ENCODE measurements at regions not wholly inside any gene's neighbourhood (a gene's known extent, or its start where the extent isn't known, plus 50 kb on each side); places are given as distances from the start of the nearest gene placed in this dataset.

DNA sequence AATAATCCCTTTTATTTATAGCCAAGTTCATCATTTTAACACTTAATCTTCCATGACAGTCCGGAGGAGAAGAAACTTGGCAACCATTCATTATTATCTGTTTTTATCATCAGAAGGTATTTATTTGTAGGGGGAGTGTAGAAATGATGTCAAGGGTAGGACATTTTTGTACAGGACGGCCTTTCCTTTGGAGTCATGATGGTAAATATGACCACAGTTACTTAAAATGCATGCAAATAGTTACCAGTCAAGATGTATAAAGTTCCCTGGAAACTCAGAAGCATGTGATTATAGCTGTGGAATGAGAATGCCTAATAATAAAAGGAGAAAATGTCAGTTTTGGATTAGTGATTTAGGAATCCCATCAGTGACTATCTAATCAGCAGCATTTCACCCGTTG lies 183.1 kb upstream of the PRPS1L1 start:
- no peak for TF ChIP-seq POLR2AphosphoS5 (IDR thresholded peaks at IDR 0.05; ENCODE audit: low read depth, low read length)
- no peak for TF ChIP-seq REST (IDR thresholded peaks at IDR 0.05; ENCODE audit: insufficient read depth in 1 of 2, low read depth in 2 of 2, low read length in 2 of 2)
- TF ChIP-seq FOXP2 (optimal IDR thresholded peaks at IDR 0.05; ENCODE audit: borderline replicate concordance, extremely low read depth, extremely low read length, insufficient read depth), result no peak
- no peak for TF ChIP-seq TAF1 (IDR thresholded peaks at IDR 0.05; ENCODE audit: borderline replicate concordance, insufficient read depth, low read length)
- TF ChIP-seq SIN3A (IDR thresholded peaks at IDR 0.05; ENCODE audit: borderline replicate concordance, insufficient read depth, low read length), result no peak

- TF ChIP-seq TAF1 (IDR thresholded peaks at IDR 0.05; ENCODE audit: borderline replicate concordance, insufficient read depth, low read length), result no peak
- TF ChIP-seq REST (IDR thresholded peaks at IDR 0.05; ENCODE audit: insufficient read depth in 1 of 2, low read depth in 2 of 2, low read length in 2 of 2), result no peak
- TF ChIP-seq SIN3A (IDR thresholded peaks at IDR 0.05; ENCODE audit: borderline replicate concordance, insufficient read depth, low read length), result no peak
- TF ChIP-seq POLR2AphosphoS5 (IDR thresholded peaks at IDR 0.05; ENCODE audit: low read depth, low read length), result no peak
Observed at GRCh38 chr7:18212308-18212707, 184.7 kb upstream of the PRPS1L1 start.

- TF ChIP-seq TAF1 (IDR thresholded peaks at IDR 0.05; ENCODE audit: borderline replicate concordance, insufficient read depth, low read length) (no peak), POLR2AphosphoS5 (IDR thresholded peaks at IDR 0.05; ENCODE audit: low read depth, low read length) (no peak), FOXP2 (optimal IDR thresholded peaks at IDR 0.05; ENCODE audit: borderline replicate concordance, extremely low read depth, extremely low read length, insufficient read depth) (no peak), REST (IDR thresholded peaks at IDR 0.05; ENCODE audit: insufficient read depth in 1 of 2, low read depth in 2 of 2, low read length in 2 of 2) (no peak)
Observed at GRCh38 chr7:18212758-18213157, 185.1 kb upstream of the PRPS1L1 start.

DNA sequence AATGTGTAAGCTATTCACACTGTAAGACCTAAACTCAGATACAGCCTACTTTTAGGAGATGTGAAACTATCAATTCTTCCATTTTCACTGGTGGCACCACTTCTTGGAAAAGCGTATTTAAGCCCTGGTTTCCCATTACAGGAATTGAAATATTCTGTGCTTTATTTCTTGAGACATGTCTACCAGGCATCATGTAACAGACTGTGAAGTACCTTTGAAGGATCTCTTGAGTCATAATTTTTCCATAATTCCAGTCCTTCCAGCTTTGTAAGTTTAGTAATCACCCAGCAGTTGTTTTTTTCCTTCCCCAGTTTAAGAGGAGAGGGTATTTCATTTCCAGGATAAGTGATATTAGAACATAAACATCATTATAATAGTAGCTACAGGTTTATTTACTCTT lies 186.0 kb upstream of the PRPS1L1 start:
- TF ChIP-seq FOXP2 (optimal IDR thresholded peaks at IDR 0.05; ENCODE audit: borderline replicate concordance, extremely low read depth, extremely low read length, insufficient read depth) (no peak), REST (IDR thresholded peaks at IDR 0.05; ENCODE audit: insufficient read depth in 1 of 2, low read depth in 2 of 2, low read length in 2 of 2) (no peak), POLR2AphosphoS5 (IDR thresholded peaks at IDR 0.05; ENCODE audit: low read depth, low read length) (no peak), TAF1 (IDR thresholded peaks at IDR 0.05; ENCODE audit: borderline replicate concordance, insufficient read depth, low read length) (no peak), SIN3A (IDR thresholded peaks at IDR 0.05; ENCODE audit: borderline replicate concordance, insufficient read depth, low read length) (no peak)

DNA sequence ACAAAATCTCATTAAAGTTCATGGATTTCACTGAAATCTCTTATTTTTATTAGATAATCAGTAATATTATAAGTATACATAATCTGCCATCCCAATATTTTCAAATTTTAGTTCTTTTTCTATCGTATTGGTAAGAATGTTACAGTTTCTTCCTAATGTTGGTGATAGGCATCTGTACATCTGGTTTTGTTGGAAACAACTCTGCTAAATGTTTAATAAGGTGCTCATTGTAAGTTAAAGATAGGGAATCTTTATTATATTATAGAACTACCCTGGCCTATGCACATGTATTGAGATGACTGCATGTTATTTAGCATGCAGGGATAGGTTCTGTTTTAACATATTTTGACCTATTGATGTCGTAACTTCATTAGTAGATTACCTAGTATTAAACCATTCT lies 188.6 kb upstream of the PRPS1L1 start:
- TF ChIP-seq SIN3A (IDR thresholded peaks at IDR 0.05; ENCODE audit: borderline replicate concordance, insufficient read depth, low read length), result no peak
- TF ChIP-seq FOXP2 (optimal IDR thresholded peaks at IDR 0.05; ENCODE audit: borderline replicate concordance, extremely low read depth, extremely low read length, insufficient read depth), result no peak
- no peak for TF ChIP-seq POLR2AphosphoS5 (IDR thresholded peaks at IDR 0.05; ENCODE audit: low read depth, low read length)
- no peak for TF ChIP-seq REST (IDR thresholded peaks at IDR 0.05; ENCODE audit: insufficient read depth in 1 of 2, low read depth in 2 of 2, low read length in 2 of 2)
- TF ChIP-seq TAF1 (IDR thresholded peaks at IDR 0.05; ENCODE audit: borderline replicate concordance, insufficient read depth, low read length), result no peak

All from PFSK-1 (cell line).